SU-DHL-6 (cell line): ENCODE measurements at regions not wholly inside any gene's neighbourhood (a gene's known extent, or its start where the extent isn't known, plus 50 kb on each side); places are given as distances from the start of the nearest gene placed in this dataset.

ENCODE experiments used
- H2AFZ ChIP-seq: fragments of 200-600 bp; sonication (generic); 2 replicates; pipeline ENCODE4 v1.6.1; 2014; ENCODE audit warnings: low read depth, mild to moderate bottlenecking, moderate library complexity, mixed read lengths, antibody characterized with exemption, low read length; ENCODE audit not compliant: severe bottlenecking
- H3F3A ChIP-seq: fragments of 200-600 bp; shearing (Covaris generic); 2 replicates; pipeline ENCODE4 v1.6.0; 2016; ENCODE audit warnings: antibody characterized with exemption, mild to moderate bottlenecking; ENCODE audit not compliant: insufficient read depth
- H3K27ac ChIP-seq: fragments of 200-600 bp; sonication (generic); 2 replicates; pipeline ENCODE4 v1.5.1; 2016; ENCODE audit warnings: low read depth, mild to moderate bottlenecking, low read length, moderate library complexity, mixed read lengths
- H3K27me3 ChIP-seq: fragments of 200-600 bp; sonication (generic), shearing (Covaris generic); 2 replicates; pipeline ENCODE4 v1.6.0; 2014; ENCODE audit warnings: mild to moderate bottlenecking, low read length
- H3K36me3 ChIP-seq: fragments of 200-600 bp; sonication (generic); 2 replicates; pipeline ENCODE4 v1.6.1; 2014; ENCODE audit warnings: mild to moderate bottlenecking, low read length, mixed read lengths
- H3K4me2 ChIP-seq: fragments of 300-600, 200-600 bp; shearing (Covaris generic), sonication (generic); 2 replicates; pipeline ENCODE4 v1.6.0; 2014; ENCODE audit warnings: low read length, low read depth, mild to moderate bottlenecking; ENCODE audit not compliant: poor library complexity, severe bottlenecking
- H3K4me3 ChIP-seq: fragments of 200-600 bp; sonication (generic); 2 replicates; pipeline ENCODE4 v1.5.1; 2014; ENCODE audit warnings: antibody characterized with exemption, low read length, mild to moderate bottlenecking, mixed read lengths; ENCODE audit not compliant: insufficient read depth, poor library complexity, severe bottlenecking
- H3K79me2 ChIP-seq: fragments of 200-600 bp; sonication (generic); 2 replicates; pipeline ENCODE4 v1.6.1; 2014; ENCODE audit warnings: mild to moderate bottlenecking, low read length, moderate library complexity; ENCODE audit not compliant: insufficient read depth
- H3K9ac ChIP-seq: fragments of 200-600 bp; sonication (generic); 2 replicates; pipeline ENCODE4 v1.7.0; 2014; ENCODE audit warnings: mild to moderate bottlenecking, low read length
- H3K9me2 ChIP-seq: fragments of 200-600 bp; sonication (generic); replicated peaks from 2 replicates; pipeline ENCODE4 v1.6.1; 2014; ENCODE audit warnings: low read length; ENCODE audit not compliant: insufficient read depth
- H3K9me3 ChIP-seq: fragments of 200-600 bp; sonication (generic); 2 replicates; pipeline ENCODE4 v1.6.1; 2014; ENCODE audit warnings: low read length, mixed read lengths; ENCODE audit not compliant: insufficient read depth
- H4K20me1 ChIP-seq: fragments of 200-600 bp; sonication (generic); 2 replicates; pipeline ENCODE4 v1.6.1; 2014; ENCODE audit warnings: low read depth, mild to moderate bottlenecking, antibody characterized with exemption, low read length, moderate library complexity, mixed read lengths
- EZH2phosphoT487 ChIP-seq: fragments of 200-600 bp; sonication (generic), shearing (Covaris generic); conservative IDR thresholded peaks from 2 replicates; pipeline ENCODE4 v1.6.1; 2018; ENCODE audit warnings: mild to moderate bottlenecking, antibody characterized with exemption, low read length, moderate library complexity, mixed read lengths
- TF ChIP-seq, protein P1 (sequence below): fragments of 200-600 bp; sonication (generic); IDR thresholded peaks from one replicate; pipeline ENCODE4 v1.5.1; 2017; ENCODE audit warnings: antibody characterized with exemption, mild to moderate bottlenecking, low read length, moderate library complexity; ENCODE audit not compliant: insufficient read depth, poor library complexity, severe bottlenecking

DNA sequence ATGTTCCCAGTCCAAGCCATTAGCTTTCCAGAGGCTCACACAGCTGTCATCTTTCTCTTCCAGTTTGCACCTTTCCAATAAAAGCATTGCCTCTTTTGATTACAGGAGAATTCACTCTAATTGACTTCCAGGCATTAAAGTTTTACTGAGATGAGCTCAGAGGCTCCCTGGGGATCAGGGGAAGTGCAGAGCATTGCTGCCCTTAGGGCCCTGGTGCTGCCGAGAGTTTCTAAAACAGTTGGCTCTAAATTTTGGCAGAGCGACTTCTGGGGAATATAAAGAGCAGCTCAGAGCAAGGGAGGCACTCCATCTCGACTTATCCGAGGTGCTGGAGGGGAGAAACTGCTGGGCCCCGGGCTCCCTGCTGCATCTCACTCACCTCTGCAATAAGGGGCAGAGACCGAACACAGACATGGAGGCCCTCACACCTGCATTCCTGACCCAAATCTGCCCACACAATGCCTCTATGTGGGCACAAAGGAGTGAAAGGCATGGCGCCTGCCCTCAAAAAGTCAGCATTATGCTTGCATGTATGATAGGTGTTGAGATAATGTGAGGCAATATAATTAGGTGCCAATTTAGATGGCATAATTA lies 61.7 kb downstream of the SCN11A start:
- Histone ChIP-seq H3K4me3 (no peak overlapping the region), H3K9me3 (no peaks in the 10 kb centered on the region), H3K4me2 (no peak overlapping the region), H3K36me3 (no peaks in the 10 kb centered on the region), H3K27ac (no peak overlapping the region), H4K20me1 (no peaks in the 10 kb centered on the region), H3K9ac (no peak overlapping the region), H2AFZ (no peak overlapping the region), H3K79me2 (no peaks in the 10 kb centered on the region), H3K9me2 (no peaks in the 10 kb centered on the region), H3F3A (no peaks in the 10 kb centered on the region), H3K27me3 (no peaks in the 10 kb centered on the region)
- TF ChIP-seq, protein P1, sequence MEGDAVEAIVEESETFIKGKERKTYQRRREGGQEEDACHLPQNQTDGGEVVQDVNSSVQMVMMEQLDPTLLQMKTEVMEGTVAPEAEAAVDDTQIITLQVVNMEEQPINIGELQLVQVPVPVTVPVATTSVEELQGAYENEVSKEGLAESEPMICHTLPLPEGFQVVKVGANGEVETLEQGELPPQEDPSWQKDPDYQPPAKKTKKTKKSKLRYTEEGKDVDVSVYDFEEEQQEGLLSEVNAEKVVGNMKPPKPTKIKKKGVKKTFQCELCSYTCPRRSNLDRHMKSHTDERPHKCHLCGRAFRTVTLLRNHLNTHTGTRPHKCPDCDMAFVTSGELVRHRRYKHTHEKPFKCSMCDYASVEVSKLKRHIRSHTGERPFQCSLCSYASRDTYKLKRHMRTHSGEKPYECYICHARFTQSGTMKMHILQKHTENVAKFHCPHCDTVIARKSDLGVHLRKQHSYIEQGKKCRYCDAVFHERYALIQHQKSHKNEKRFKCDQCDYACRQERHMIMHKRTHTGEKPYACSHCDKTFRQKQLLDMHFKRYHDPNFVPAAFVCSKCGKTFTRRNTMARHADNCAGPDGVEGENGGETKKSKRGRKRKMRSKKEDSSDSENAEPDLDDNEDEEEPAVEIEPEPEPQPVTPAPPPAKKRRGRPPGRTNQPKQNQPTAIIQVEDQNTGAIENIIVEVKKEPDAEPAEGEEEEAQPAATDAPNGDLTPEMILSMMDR = no peak
- TF ChIP-seq EZH2phosphoT487 = no peak

DNA sequence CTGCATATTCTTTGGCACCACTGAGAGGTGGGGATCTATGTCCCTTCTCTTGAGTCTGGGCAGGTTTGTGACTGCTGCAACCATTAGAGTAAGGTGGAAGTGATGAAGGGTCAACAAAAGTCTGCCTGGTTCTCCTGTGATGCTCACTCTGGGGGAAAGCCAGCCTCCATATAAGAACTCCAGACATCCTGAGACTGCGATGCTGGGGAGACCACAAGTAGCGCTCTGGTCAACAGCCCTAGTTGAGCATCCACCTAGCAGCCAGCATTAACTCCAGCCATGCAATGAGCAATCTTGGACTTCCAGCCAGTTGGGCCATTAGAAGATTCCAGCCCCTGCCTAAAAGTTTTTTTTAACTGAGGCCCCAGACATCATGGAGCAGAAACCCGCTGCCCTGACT lies 62.8 kb downstream of the SCN11A start:
- no peaks in the 10 kb centered on the region for H4K20me1 ChIP-seq
- H3K4me2 ChIP-seq = no peak overlapping the region
- no peaks in the 10 kb centered on the region for H3K36me3 ChIP-seq
- H3K9ac ChIP-seq = no peak overlapping the region
- no peak overlapping the region for H3K27ac ChIP-seq
- no peak overlapping the region for H3K4me3 ChIP-seq
- no peaks in the 10 kb centered on the region for H3K9me2 ChIP-seq
- no peaks in the 10 kb centered on the region for H3K79me2 ChIP-seq
- H2AFZ ChIP-seq = no peak overlapping the region
- no peaks in the 10 kb centered on the region for H3F3A ChIP-seq
- TF ChIP-seq, protein P1 = no peak
- TF ChIP-seq EZH2phosphoT487 = no peak
- H3K27me3 ChIP-seq = no peaks in the 10 kb centered on the region
- H3K9me3 ChIP-seq = no peaks in the 10 kb centered on the region

DNA sequence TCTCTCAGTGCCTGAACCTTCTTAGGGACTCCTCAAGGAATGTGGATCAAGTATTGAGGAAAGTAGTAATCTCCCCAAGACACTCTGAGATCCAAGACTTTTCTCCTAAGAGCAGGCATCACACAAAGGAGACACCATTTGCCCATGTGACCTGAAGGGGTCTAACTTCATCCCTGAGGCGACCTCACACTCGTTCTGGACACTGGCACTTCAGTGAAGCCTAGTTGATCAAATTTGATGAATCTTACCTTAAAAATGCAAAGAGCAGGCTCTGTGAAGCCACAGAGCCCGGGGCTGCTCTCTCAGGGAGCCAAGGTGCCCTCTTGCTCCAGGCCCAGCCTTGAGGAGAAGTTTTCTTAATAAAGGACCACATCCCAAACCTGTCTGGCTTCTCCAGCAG lies 64.3 kb downstream of the SCN11A start:
- H3K4me2 ChIP-seq = no peak overlapping the region
- no peak overlapping the region for H3K27ac ChIP-seq
- H2AFZ ChIP-seq = no peak overlapping the region
- H3K36me3 ChIP-seq = no peaks in the 10 kb centered on the region
- no peaks in the 10 kb centered on the region for H3K27me3 ChIP-seq
- H3K4me3 ChIP-seq = no peak overlapping the region
- TF ChIP-seq EZH2phosphoT487 = no peak
- TF ChIP-seq, protein P1 = no peak
- H4K20me1 ChIP-seq = no peaks in the 10 kb centered on the region
- H3K79me2 ChIP-seq = no peaks in the 10 kb centered on the region
- H3F3A ChIP-seq = no peaks in the 10 kb centered on the region
- H3K9me2 ChIP-seq = no peaks in the 10 kb centered on the region
- H3K9me3 ChIP-seq = no peaks in the 10 kb centered on the region
- H3K9ac ChIP-seq = no peak overlapping the region
